ENCODE measurements at regions not wholly inside any gene's neighbourhood (a gene's known extent, or its start where the extent isn't known, plus 50 kb on each side); places are given as distances from the start of the nearest gene placed in this dataset.

DNA sequence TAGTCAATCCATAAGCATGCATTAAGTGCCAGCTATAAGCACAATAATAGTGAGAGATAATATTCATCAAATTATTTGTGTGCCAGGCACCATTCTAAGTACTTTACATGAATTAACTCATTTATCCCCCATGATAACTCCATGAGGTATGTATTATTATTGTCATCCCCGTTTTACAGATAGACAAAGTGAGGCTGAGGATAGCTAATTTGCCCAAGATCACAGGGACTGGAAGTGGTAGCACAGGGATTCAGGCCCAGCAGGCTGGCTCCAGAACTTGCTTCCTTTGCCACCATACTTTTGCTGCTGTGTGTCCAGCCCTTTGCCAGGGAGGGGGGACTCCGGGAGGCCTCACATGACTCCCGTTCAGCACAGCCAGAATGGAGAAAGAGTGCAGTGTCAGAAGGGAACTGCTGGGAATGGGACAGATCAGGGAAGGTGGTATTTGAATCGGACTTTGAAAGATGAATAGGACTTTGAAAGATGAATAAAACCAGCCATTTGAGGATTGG, 128.0 kb upstream of the PWP1 start:
- no peak for TF ChIP-seq EZH2 (IDR thresholded peaks at IDR 0.05; ENCODE audit: insufficient read depth, poor library complexity, severe bottlenecking)
- TF ChIP-seq EZH2phosphoT487 (IDR thresholded peaks at IDR 0.05; ENCODE audit: insufficient read depth, low read depth): no peak

All from GM23248 (cell line).